ENCODE measurements at regions not wholly inside any gene's neighbourhood (a gene's known extent, or its start where the extent isn't known, plus 50 kb on each side); places are given as distances from the start of the nearest gene placed in this dataset.
"Not testable (repeated sequence)": the region's sequence is repeated elsewhere in the genome, so short reads cannot be mapped to it uniquely, and the experiment has no call there.

DNA sequence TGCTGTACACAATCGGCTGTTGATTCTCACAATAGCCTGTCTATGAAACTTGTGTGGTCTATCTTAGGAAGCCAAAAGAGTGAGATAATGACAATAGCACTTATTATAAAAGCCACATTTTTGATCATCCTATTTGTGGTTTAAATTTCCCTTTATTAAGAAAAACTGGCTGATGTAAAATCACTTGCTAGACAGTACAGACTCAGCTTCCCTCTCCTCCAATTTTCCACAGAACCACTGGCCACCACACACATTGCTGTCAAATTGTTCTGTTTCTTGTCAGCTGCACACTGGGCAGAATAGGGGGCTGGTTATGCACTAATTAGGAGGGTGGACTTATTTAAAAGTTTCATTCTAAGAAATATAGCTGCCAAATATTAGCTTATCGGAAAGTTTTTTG, 425.9 kb downstream of the EPHA3 start:
- DNase-seq (ENCODE audit: low spot score in 2 of 2): no peak
- in situ Hi-C loops (cut with MboI; ENCODE audit: low sequenced_read_pairs): no loop called here

GRCh38 chr3:89554587-89554986, 447.2 kb downstream of the EPHA3 start:
- H3K27me3 ChIP-seq (ENCODE audit: low read depth); DNase-seq (ENCODE audit: low spot score in 2 of 2); H3K4me3 ChIP-seq; H3K9me3 ChIP-seq; H3K36me3 ChIP-seq (replicated peaks); in situ Hi-C loops (cut with MboI; ENCODE audit: low sequenced_read_pairs); H3K4me1 ChIP-seq: not testable (repeated sequence)

More for the DNA sequence above, 425.9 kb downstream of the EPHA3 start:
- no peaks in the 10 kb centered on the region for H3K27me3 ChIP-seq (ENCODE audit: low read depth)
- no peak overlapping the region for H3K4me3 ChIP-seq
- no peaks in the 10 kb centered on the region for H3K9me3 ChIP-seq
- peaks cover 14% of the 10 kb centered on the region for H3K4me1 ChIP-seq
- H3K36me3 ChIP-seq (replicated peaks): no peaks in the 10 kb centered on the region

- no peaks in the 10 kb centered on the region for H3K27me3 ChIP-seq (ENCODE audit: low read depth)
- H3K9me3 ChIP-seq: no peaks in the 10 kb centered on the region
- in situ Hi-C loops (cut with MboI; ENCODE audit: low sequenced_read_pairs): no loop called here
- no peaks in the 10 kb centered on the region for H3K4me1 ChIP-seq
- H3K4me3 ChIP-seq: no peak overlapping the region
- no peaks in the 10 kb centered on the region for H3K36me3 ChIP-seq (replicated peaks)
- no peak for DNase-seq (ENCODE audit: low spot score in 2 of 2)
Measured at GRCh38 chr3:89558711-89559110, 451.3 kb downstream of the EPHA3 start.

GRCh38 chr3:89560568-89560967, 453.1 kb downstream of the EPHA3 start:
- Histone ChIP-seq H3K4me1 (no peaks in the 10 kb centered on the region), H3K9me3 (no peaks in the 10 kb centered on the region), H3K27me3 (ENCODE audit: low read depth) (no peaks in the 10 kb centered on the region), H3K4me3 (no peak overlapping the region), H3K36me3 (replicated peaks) (no peaks in the 10 kb centered on the region)
- no peak for DNase-seq (ENCODE audit: low spot score in 2 of 2)
- in situ Hi-C loops (cut with MboI; ENCODE audit: low sequenced_read_pairs): no loop called here

GRCh38 chr3:89562373-89562772, 455.0 kb downstream of the EPHA3 start:
- Histone ChIP-seq H3K9me3 (no peaks in the 10 kb centered on the region; the same call in 1 of the 2 replicates), H3K27me3 (ENCODE audit: low read depth) (no peaks in the 10 kb centered on the region), H3K4me3 (no peak overlapping the region), H3K4me1 (no peaks in the 10 kb centered on the region), H3K36me3 (replicated peaks) (no peaks in the 10 kb centered on the region)
- in situ Hi-C loops (cut with MboI; ENCODE audit: low sequenced_read_pairs): no loop called here
- DNase-seq (ENCODE audit: low spot score in 2 of 2): no peak

GRCh38 chr3:89565098-89565497, 457.7 kb downstream of the EPHA3 start:
- in situ Hi-C loops (cut with MboI; ENCODE audit: low sequenced_read_pairs): no loop called here
- DNase-seq (ENCODE audit: low spot score in 2 of 2): no peak
- no peaks in the 10 kb centered on the region for H3K4me1 ChIP-seq

GRCh38 chr3:89570465-89570864, 463.0 kb downstream of the EPHA3 start:
- Histone ChIP-seq H3K27me3 (ENCODE audit: low read depth) (no peaks in the 10 kb centered on the region), H3K4me1 (no peaks in the 10 kb centered on the region)
- DNase-seq (ENCODE audit: low spot score in 2 of 2): no peak

More at GRCh38 chr3:89565098-89565497, 457.7 kb downstream of the EPHA3 start:
- Histone ChIP-seq H3K36me3 (replicated peaks) (no peaks in the 10 kb centered on the region), H3K27me3 (ENCODE audit: low read depth) (no peaks in the 10 kb centered on the region), H3K9me3 (no peaks in the 10 kb centered on the region; the same call in 1 of the 2 replicates), H3K4me3 (no peak overlapping the region)

DNA sequence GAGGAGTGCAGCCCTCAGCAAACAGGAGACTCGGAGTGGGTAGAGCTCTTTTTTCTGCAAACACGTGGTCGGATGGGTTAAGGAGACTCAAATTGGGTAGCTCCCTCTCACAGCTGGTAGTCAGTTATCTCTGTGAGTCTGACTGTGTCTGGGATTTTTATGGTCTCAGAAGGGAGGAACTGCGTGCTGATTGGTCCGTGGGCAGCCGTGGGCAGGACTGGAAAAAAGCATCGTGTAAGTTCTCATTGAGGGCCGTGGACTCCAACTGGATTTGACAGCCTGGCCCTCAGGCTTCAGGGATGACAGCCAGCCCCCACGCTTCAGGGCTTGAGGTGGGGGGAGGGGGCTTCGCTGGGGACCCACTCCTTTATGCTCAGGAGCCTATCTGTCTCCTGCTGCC, 463.9 kb downstream of the EPHA3 start:
- DNase-seq (ENCODE audit: low spot score in 2 of 2): no peak
- in situ Hi-C loops (cut with MboI; ENCODE audit: low sequenced_read_pairs): no loop called here
- Histone ChIP-seq H3K27me3 (ENCODE audit: low read depth) (no peaks in the 10 kb centered on the region), H3K36me3 (replicated peaks) (no peaks in the 10 kb centered on the region), H3K4me3 (no peak overlapping the region), H3K4me1 (peaks cover 3% of the 10 kb centered on the region; the same call in 1 of the 2 replicates), H3K9me3 (no peaks in the 10 kb centered on the region)

More at GRCh38 chr3:89570465-89570864, 463.0 kb downstream of the EPHA3 start:
- Histone ChIP-seq H3K36me3 (replicated peaks) (no peaks in the 10 kb centered on the region), H3K4me3 (no peak overlapping the region), H3K9me3 (no peaks in the 10 kb centered on the region; the same call in 1 of the 2 replicates)
- in situ Hi-C loops (cut with MboI; ENCODE audit: low sequenced_read_pairs): no loop called here

- in situ Hi-C loops (cut with MboI; ENCODE audit: low sequenced_read_pairs): no loop called here
Measured at GRCh38 chr3:89571707-89572106, 464.3 kb downstream of the EPHA3 start.

GRCh38 chr3:89572261-89572660, 464.8 kb downstream of the EPHA3 start:
- H3K9me3 ChIP-seq: no peaks in the 10 kb centered on the region
- H3K4me1 ChIP-seq: peaks cover 7% of the 10 kb centered on the region
- in situ Hi-C loops (cut with MboI; ENCODE audit: low sequenced_read_pairs): no loop called here
- no peaks in the 10 kb centered on the region for H3K27me3 ChIP-seq (ENCODE audit: low read depth)
- DNase-seq (ENCODE audit: low spot score in 2 of 2): no peak
- H3K4me3 ChIP-seq: no peak overlapping the region
- H3K36me3 ChIP-seq (replicated peaks): no peaks in the 10 kb centered on the region

More at GRCh38 chr3:89571707-89572106, 464.3 kb downstream of the EPHA3 start:
- no peaks in the 10 kb centered on the region for H3K9me3 ChIP-seq
- no peaks in the 10 kb centered on the region for H3K36me3 ChIP-seq (replicated peaks)
- no peak overlapping the region for H3K4me3 ChIP-seq
- DNase-seq (ENCODE audit: low spot score in 2 of 2): no peak
- H3K27me3 ChIP-seq (ENCODE audit: low read depth): no peaks in the 10 kb centered on the region
- peaks cover 7% of the 10 kb centered on the region for H3K4me1 ChIP-seq

- peaks cover 7% of the 10 kb centered on the region for H3K4me1 ChIP-seq
- no peaks in the 10 kb centered on the region for H3K27me3 ChIP-seq (ENCODE audit: low read depth)
- H3K36me3 ChIP-seq (replicated peaks): no peaks in the 10 kb centered on the region
- in situ Hi-C loops (cut with MboI; ENCODE audit: low sequenced_read_pairs): no loop called here
- peak in 1 of 2 experiments; percentile 14 for DNase-seq (ENCODE audit: low spot score in 2 of 2)
- no peak overlapping the region for H3K4me3 ChIP-seq
- H3K9me3 ChIP-seq: no peaks in the 10 kb centered on the region
Measured at GRCh38 chr3:89576417-89576816, 469.0 kb downstream of the EPHA3 start.

- Histone ChIP-seq H3K36me3 (replicated peaks) (no peaks in the 10 kb centered on the region), H3K9me3 (no peaks in the 10 kb centered on the region), H3K4me1 (peaks cover 7% of the 10 kb centered on the region), H3K27me3 (ENCODE audit: low read depth) (no peaks in the 10 kb centered on the region), H3K4me3 (no peak overlapping the region)
- no peak for DNase-seq (ENCODE audit: low spot score in 2 of 2)
- in situ Hi-C loops (cut with MboI; ENCODE audit: low sequenced_read_pairs): no loop called here
Measured at GRCh38 chr3:89577637-89578530, 470.5 kb downstream of the EPHA3 start.

- H3K4me1 ChIP-seq: peaks cover 7% of the 10 kb centered on the region
- no peaks in the 10 kb centered on the region for H3K9me3 ChIP-seq
- H3K36me3 ChIP-seq (replicated peaks): no peaks in the 10 kb centered on the region
- no peak for DNase-seq (ENCODE audit: low spot score in 2 of 2)
- H3K4me3 ChIP-seq: no peak overlapping the region
- H3K27me3 ChIP-seq (ENCODE audit: low read depth): no peaks in the 10 kb centered on the region
- in situ Hi-C loops (cut with MboI; ENCODE audit: low sequenced_read_pairs): no loop called here
Measured at GRCh38 chr3:89580859-89581258, 473.4 kb downstream of the EPHA3 start.

DNA sequence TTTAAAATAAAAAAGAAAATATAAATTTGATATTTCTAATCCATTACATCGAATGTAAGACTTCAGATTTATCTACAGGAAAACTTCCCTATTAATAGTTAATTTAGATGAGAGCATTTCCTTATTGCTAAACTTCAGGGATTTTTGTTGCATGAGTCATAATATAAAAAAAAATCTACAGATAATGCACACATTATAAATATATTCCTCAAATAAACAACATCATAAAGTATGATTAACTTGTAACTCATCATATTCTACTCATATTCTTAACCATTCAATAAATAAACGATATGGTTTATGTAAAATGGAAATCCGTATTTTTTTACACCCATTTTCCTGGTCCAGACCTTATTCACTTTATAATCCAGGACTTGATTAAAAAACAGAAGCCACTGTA, 477.0 kb downstream of the EPHA3 start:
- in situ Hi-C loops (cut with MboI; ENCODE audit: low sequenced_read_pairs): no loop called here
- DNase-seq (ENCODE audit: low spot score in 2 of 2): no peak
- Histone ChIP-seq H3K4me3 (no peak overlapping the region), H3K4me1 (no peaks in the 10 kb centered on the region), H3K9me3 (no peaks in the 10 kb centered on the region), H3K27me3 (ENCODE audit: low read depth) (no peaks in the 10 kb centered on the region), H3K36me3 (replicated peaks) (no peaks in the 10 kb centered on the region)

All from HAP-1 (cell line).